Upper lobe of left lung (tissue), 6 donors: ENCODE measurements at regions not wholly inside any gene's neighbourhood (a gene's known extent, or its start where the extent isn't known, plus 50 kb on each side); places are given as distances from the start of the nearest gene placed in this dataset.

ENCODE experiments used
- ATAC-seq, 2 donors: fragments of 200-7000 bp; cut with Tn5 transposase; one replicate each; pipeline ENCODE4 v1.9.1; 2022; ENCODE audit warnings: mild to moderate bottlenecking in 2 of 2, moderate library complexity in 2 of 2; ENCODE audit not compliant: low FRiP score in 2 of 2
- DNase-seq, 2 donors: peaks; one replicate each; pipeline ENCODE4 v3.0.0-alpha.2; 2019 to 2020
- H3K27ac ChIP-seq, 4 donors: fragments of 200-600 bp; sonication (generic); one replicate each; pipeline ENCODE4 v1.5.1; 2016 to 2019
- H3K27me3 ChIP-seq, 4 donors: fragments of 200-600 bp; sonication (generic); one replicate each; pipeline ENCODE4 v1.5.1; 2017 to 2019
- H3K36me3 ChIP-seq, 4 donors: fragments of 200-600 bp; sonication (generic); one replicate each; pipeline ENCODE4 v1.5.1; 2016 to 2019
- H3K4me1 ChIP-seq, 4 donors: fragments of 200-600 bp; sonication (generic); one replicate each; pipeline ENCODE4 v1.5.1; 2018 to 2019
- H3K4me3 ChIP-seq, 4 donors: fragments of 200-600 bp; sonication (generic); one replicate each; pipeline ENCODE4 v1.5.1; 2017 to 2019; ENCODE audit warnings: mild to moderate bottlenecking in 2 of 4, moderate library complexity in 1 of 4
- H3K9me3 ChIP-seq, 4 donors: fragments of 200-600 bp; sonication (generic); one replicate each; pipeline ENCODE4 v1.5.1; 2018 to 2019
- CTCF ChIP-seq, 6 experiments: fragments of 450-650 bp in 4 of 6; fragments of 200-600 bp in 2 of 6; sonication (generic) in 2 of 6; IDR thresholded peaks; one replicate each; pipeline ENCODE4 v1.5.1; 2016 to 2019; ENCODE audit warnings: antibody characterized with exemption in 6 of 6
- EP300 ChIP-seq, 4 donors: sonication (generic); formaldehyde crosslinking; IDR thresholded peaks; one replicate each; pipeline ENCODE4 v1.5.1; 2017; ENCODE audit warnings: antibody characterized with exemption in 4 of 4, control low read depth in 2 of 4
- POLR2A ChIP-seq, 4 donors: fragments of 450-650 bp; IDR thresholded peaks; one replicate each; pipeline ENCODE4 v1.5.1; 2016 to 2017; ENCODE audit warnings: antibody characterized with exemption in 4 of 4, mild to moderate bottlenecking in 2 of 4
- POLR2AphosphoS5 ChIP-seq, 2 donors: sonication (generic); formaldehyde crosslinking; IDR thresholded peaks; one replicate each; pipeline ENCODE4 v1.5.1; 2017; ENCODE audit warnings: antibody characterized with exemption in 2 of 2
- WGBS, 2 donors: methylation state at CpG; one replicate each; pipeline ENCODE4 v1.1.5; 2017 to 2018; 5-methylcytosine and 5-hydroxymethylcytosine counted together
- donor health status: DM: no; HTN: no; CAD: no; lungs with moderate emphysema.
- donor health status: DM: no; HTN: yes; CAD: no; lungs with severe emphysema.

DNA sequence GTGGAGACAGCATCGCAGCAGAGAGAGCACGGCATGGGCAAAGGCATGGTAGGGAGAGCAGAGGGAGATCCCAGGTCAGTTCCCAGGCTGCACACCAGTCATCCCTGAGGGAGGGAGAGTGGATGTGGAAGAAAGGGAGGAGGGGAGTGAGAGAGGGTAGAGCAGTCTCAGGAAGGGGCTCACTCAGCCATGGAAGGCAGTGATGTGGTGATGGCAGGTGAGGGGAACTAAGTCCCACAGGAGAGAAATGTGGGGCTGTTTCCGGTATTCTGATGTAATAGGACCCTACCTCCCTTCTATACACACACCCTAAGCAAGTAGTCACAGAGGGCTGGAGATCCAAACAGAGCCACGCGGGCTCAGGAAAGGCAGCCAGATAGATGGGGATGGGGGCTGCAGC is 500.3 kb upstream of the CDH11 start:
- Histone ChIP-seq H3K9me3 (no peaks in the 10 kb centered on the region), H3K4me1 (no peaks in the 10 kb centered on the region), H3K27ac (no peak overlapping the region), H3K27me3 (no peaks in the 10 kb centered on the region), H3K36me3 (no peaks in the 10 kb centered on the region), H3K4me3 (no peak overlapping the region)
- ATAC-seq, result no peak
- no peak for DNase-seq
- no peak for TF ChIP-seq POLR2AphosphoS5 (IDR thresholded peaks at IDR 0.05)
- no peak for TF ChIP-seq EP300 (IDR thresholded peaks at IDR 0.05)
- TF ChIP-seq POLR2A (IDR thresholded peaks at IDR 0.05), result no peak
- no peak for TF ChIP-seq CTCF (IDR thresholded peaks at IDR 0.05)
- WGBS, 2 donors, result 86 to 95% methylated on average over 5 of the region's 5 CpGs

- no peak overlapping the region for H3K27ac ChIP-seq
- H3K4me1 ChIP-seq, result no peaks in the 10 kb centered on the region
- H3K27me3 ChIP-seq, result no peaks in the 10 kb centered on the region
- 76 to 85% methylated on average over 3 of the region's 3 CpGs for WGBS, 2 donors
- H3K9me3 ChIP-seq, result no peaks in the 10 kb centered on the region
- no peak overlapping the region for H3K4me3 ChIP-seq
- ATAC-seq (no peak), DNase-seq (no peak)
- TF ChIP-seq EP300 (IDR thresholded peaks at IDR 0.05) (no peak), POLR2A (IDR thresholded peaks at IDR 0.05) (no peak), POLR2AphosphoS5 (IDR thresholded peaks at IDR 0.05) (no peak), CTCF (IDR thresholded peaks at IDR 0.05) (no peak)
- no peaks in the 10 kb centered on the region for H3K36me3 ChIP-seq
Observed at GRCh38 chr16:65621640-65622039, 499.8 kb upstream of the CDH11 start.

- Histone ChIP-seq H3K9me3 (no peaks in the 10 kb centered on the region), H3K27ac (no peak overlapping the region), H3K27me3 (no peaks in the 10 kb centered on the region), H3K36me3 (no peaks in the 10 kb centered on the region), H3K4me3 (no peak overlapping the region), H3K4me1 (no peaks in the 10 kb centered on the region)
- 71 to 74% methylated on average over 3 of the region's 3 CpGs for WGBS, 2 donors
- ATAC-seq, result no peak
- DNase-seq, result no peak
- no peak for TF ChIP-seq CTCF (IDR thresholded peaks at IDR 0.05)
- no peak for TF ChIP-seq POLR2AphosphoS5 (IDR thresholded peaks at IDR 0.05)
- TF ChIP-seq POLR2A (IDR thresholded peaks at IDR 0.05), result no peak
- TF ChIP-seq EP300 (IDR thresholded peaks at IDR 0.05), result no peak
Observed at GRCh38 chr16:65619606-65620005, 497.7 kb upstream of the CDH11 start.

DNA sequence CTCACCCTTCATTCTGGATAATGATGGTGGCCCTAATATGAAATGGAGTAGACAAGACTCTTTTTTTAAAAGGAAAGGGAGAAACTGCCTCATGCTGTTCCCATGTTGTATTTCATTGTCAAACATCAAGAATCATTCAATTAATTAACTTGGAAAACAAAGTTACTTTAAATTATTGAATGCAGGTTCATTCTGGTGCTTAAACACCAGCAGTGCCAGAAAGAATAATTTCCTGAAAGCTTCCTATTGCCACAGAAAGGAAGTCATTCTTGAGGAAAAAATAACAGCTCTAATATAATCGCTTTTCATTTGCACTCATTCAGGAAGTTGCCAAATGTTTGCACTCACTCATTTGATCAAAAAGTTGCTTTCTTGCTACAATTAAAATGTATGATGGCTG is 497.1 kb upstream of the CDH11 start:
- TF ChIP-seq POLR2A (IDR thresholded peaks at IDR 0.05) (no peak), CTCF (IDR thresholded peaks at IDR 0.05) (no peak), EP300 (IDR thresholded peaks at IDR 0.05) (no peak), POLR2AphosphoS5 (IDR thresholded peaks at IDR 0.05) (no peak)
- no peaks in the 10 kb centered on the region for H3K36me3 ChIP-seq
- H3K4me3 ChIP-seq, result no peak overlapping the region
- DNase-seq (no peak), ATAC-seq (no peak)
- H3K4me1 ChIP-seq, result no peaks in the 10 kb centered on the region
- no peaks in the 10 kb centered on the region for H3K27me3 ChIP-seq
- WGBS, 2 donors, result 3 to 18% methylated on average over 1 of the region's 1 CpG
- H3K27ac ChIP-seq, result no peak overlapping the region
- no peaks in the 10 kb centered on the region for H3K9me3 ChIP-seq

GRCh38 chr16:65618333-65618732 is 496.5 kb upstream of the CDH11 start:
- Histone ChIP-seq H3K36me3 (no peaks in the 10 kb centered on the region), H3K4me3 (no peak overlapping the region), H3K4me1 (no peaks in the 10 kb centered on the region), H3K9me3 (no peaks in the 10 kb centered on the region), H3K27me3 (no peaks in the 10 kb centered on the region), H3K27ac (no peak overlapping the region)
- 38 to 68% methylated on average over 2 of the region's 2 CpGs for WGBS, 2 donors
- DNase-seq (no peak), ATAC-seq (no peak)
- TF ChIP-seq POLR2AphosphoS5 (IDR thresholded peaks at IDR 0.05) (no peak), POLR2A (IDR thresholded peaks at IDR 0.05) (no peak), EP300 (IDR thresholded peaks at IDR 0.05) (no peak), CTCF (IDR thresholded peaks at IDR 0.05) (no peak)
